ENCODE measurements at regions not wholly inside any gene's neighbourhood (a gene's known extent, or its start where the extent isn't known, plus 50 kb on each side); places are given as distances from the start of the nearest gene placed in this dataset.

GRCh38 chr15:72836676-72837330 lies 53.2 kb upstream of the ADPGK start:
- DNase-seq (ENCODE audit: low read depth), result no peak

- DNase-seq (ENCODE audit: low read depth), result no peak
Observed at GRCh38 chr15:72835294-72835890, 51.8 kb upstream of the ADPGK start.

- no peak for DNase-seq (ENCODE audit: low read depth)
Observed at GRCh38 chr15:72833561-72833960, 50.0 kb upstream of the ADPGK start.

All from HT1080 (cell line).